GM12872 (cell line): ENCODE measurements at regions not wholly inside any gene's neighbourhood (a gene's known extent, or its start where the extent isn't known, plus 50 kb on each side); places are given as distances from the start of the nearest gene placed in this dataset.

ENCODE experiments used
- TF ChIP-seq, protein P1 (sequence below): IDR thresholded peaks from 3 replicates; pipeline ENCODE4 v1.5.1; 2011; ENCODE audit warnings: low read depth, mild to moderate bottlenecking, low read length, moderate library complexity; ENCODE audit not compliant: insufficient read depth

GRCh38 chr1:219273088-219273686 lies 99.5 kb downstream of the LYPLAL1 start:
- TF ChIP-seq, protein P1, sequence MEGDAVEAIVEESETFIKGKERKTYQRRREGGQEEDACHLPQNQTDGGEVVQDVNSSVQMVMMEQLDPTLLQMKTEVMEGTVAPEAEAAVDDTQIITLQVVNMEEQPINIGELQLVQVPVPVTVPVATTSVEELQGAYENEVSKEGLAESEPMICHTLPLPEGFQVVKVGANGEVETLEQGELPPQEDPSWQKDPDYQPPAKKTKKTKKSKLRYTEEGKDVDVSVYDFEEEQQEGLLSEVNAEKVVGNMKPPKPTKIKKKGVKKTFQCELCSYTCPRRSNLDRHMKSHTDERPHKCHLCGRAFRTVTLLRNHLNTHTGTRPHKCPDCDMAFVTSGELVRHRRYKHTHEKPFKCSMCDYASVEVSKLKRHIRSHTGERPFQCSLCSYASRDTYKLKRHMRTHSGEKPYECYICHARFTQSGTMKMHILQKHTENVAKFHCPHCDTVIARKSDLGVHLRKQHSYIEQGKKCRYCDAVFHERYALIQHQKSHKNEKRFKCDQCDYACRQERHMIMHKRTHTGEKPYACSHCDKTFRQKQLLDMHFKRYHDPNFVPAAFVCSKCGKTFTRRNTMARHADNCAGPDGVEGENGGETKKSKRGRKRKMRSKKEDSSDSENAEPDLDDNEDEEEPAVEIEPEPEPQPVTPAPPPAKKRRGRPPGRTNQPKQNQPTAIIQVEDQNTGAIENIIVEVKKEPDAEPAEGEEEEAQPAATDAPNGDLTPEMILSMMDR = no peak

DNA sequence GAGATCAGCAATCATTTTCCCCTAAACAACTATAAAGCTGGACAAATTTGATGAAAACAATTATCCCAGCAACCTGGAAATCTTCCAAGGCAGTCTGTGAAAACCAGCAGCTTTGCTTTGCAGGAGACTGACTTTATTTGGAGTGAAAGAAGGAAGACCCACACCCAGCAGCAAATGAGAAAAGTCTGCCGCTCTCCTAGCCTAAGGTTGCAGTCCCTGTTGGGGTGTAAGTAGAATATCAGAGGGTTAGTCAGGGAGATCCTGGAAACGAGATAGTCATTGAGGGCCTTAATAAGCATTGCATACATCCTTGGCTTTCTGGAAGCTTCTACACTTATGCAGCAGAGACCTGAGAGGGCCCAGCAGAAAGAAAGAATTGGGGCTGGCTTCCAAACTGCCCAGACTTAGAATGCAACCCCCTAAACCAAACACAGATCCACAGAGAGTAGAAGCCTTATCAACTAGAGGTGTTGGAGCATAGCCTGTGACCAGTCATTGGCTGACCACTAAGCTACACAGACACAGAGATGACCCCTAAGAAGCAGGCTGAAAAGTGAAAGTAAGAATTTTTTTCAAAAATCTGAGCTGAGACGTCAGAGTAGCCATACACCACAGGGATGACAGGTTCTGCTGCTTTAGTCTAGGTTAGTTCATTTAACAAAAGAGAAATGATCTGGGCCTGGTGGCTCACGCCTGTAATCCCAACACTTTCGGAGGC lies 98.3 kb downstream of the LYPLAL1 start:
- TF ChIP-seq, protein P1 = no peak

- TF ChIP-seq, protein P1 = no peak
These were observed 95.5 kb downstream of the LYPLAL1 start for GRCh38 chr1:219269171-219269570.

DNA sequence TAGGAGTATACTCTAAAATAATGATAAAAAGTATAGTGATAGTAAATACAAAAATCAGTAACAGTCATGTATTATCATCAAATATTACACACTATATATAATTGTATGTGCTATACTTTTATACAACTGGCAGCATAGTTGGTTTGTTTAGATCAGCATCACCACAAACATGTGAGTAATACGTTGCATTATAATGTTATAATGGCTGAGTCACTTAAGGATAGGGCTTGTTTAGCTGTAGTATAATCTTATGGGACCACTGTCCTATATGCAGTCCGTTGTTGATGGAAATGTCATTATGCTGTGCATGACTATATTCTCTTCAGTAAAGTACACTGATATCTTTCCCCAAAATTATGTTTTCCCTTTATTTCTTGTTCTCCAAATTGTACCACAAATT lies 92.8 kb downstream of the LYPLAL1 start:
- TF ChIP-seq, protein P1 = no peak

DNA sequence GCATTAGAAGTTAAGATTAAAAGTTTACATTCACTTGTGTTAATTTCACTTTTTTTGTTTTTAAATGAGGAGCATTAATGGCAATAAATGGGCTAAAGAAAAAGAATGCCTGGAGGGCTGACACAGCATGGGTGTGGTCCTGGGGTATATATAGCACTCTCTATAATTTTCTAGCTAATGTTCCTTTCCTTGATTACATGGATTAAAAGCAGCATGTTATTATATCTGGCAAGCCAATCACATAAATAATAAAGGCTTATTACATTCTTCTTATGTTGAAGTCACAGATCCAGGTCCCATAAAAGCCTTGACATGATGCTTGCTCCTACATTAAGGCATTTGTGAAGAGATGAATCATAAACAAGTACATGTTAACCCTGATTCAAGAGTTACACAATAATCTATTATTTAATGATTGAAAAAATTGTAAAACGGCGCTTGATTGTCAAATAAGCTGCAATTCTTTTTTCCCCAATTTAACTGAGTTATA lies 91.4 kb downstream of the LYPLAL1 start:
- TF ChIP-seq, protein P1 = no peak

GRCh38 chr1:219264561-219264960 lies 90.9 kb downstream of the LYPLAL1 start:
- TF ChIP-seq, protein P1 = no peak
